H1 (cell line): ENCODE measurements at regions not wholly inside any gene's neighbourhood (a gene's known extent, or its start where the extent isn't known, plus 50 kb on each side); places are given as distances from the start of the nearest gene placed in this dataset.

Experiments used
- CTCF ChIA-PET: fragments of 300-600 bp; sonication (Branson Sonifier 250); formaldehyde crosslinking; loops from one replicate; lab custom pipeline; 2021; ENCODE audit not compliant: partially characterized antibody; lab: Charles Lee
- POLR2A ChIA-PET: fragments of 300-600 bp; sonication (Branson Sonifier 250); formaldehyde crosslinking; loops from one replicate; lab custom pipeline; 2021; ENCODE audit warnings: inconsistent platforms; ENCODE audit not compliant: partially characterized antibody; lab: Charles Lee
- DNase-seq, 2 experiments: peaks; one replicate each; pipeline versions ENCODE4 v3.0.0 to v3.0.0-alpha.2; 2010 to 2022; ENCODE audit warnings: low spot score in 2 of 2, low read depth in 1 of 2, mixed read lengths in 1 of 2
- FAIRE-seq: peaks from 2 replicates; lab custom pipeline; 2011; peaks lifted over from hg19 to GRCh38; lab: Jason Lieb, UNC
- H2AFZ ChIP-seq: 2 replicates; pipeline ENCODE4 v1.8.1; 2012; ENCODE audit warnings: low read length, inconsistent platforms
- H2AK5ac ChIP-seq: 2 replicates; pipeline ENCODE4 v1.6.1; 2013; ENCODE audit warnings: low read depth, low read length
- H2BK120ac ChIP-seq: replicated peaks from 2 replicates; pipeline ENCODE3; 2013; ENCODE audit warnings: low read depth, low read length, inconsistent platforms
- H2BK12ac ChIP-seq: 2 replicates; pipeline ENCODE4 v1.6.1; 2013; ENCODE audit warnings: low read depth, low read length
- H2BK15ac ChIP-seq: 2 replicates; pipeline ENCODE4 v1.6.1; 2013; ENCODE audit warnings: low read length
- H2BK20ac ChIP-seq: 2 replicates; pipeline ENCODE4 v1.6.1; 2013; ENCODE audit warnings: low read length
- H2BK5ac ChIP-seq: 2 replicates; pipeline ENCODE4 v1.6.1; 2013; ENCODE audit warnings: low read depth, low read length
- H3K14ac ChIP-seq: 2 replicates; pipeline ENCODE4 v1.6.1; 2013; ENCODE audit warnings: inconsistent platforms; ENCODE audit not compliant: insufficient read length
- H3K18ac ChIP-seq: 2 replicates; pipeline ENCODE4 v1.6.1; 2013; ENCODE audit warnings: low read length; ENCODE audit errors: extremely low read depth
- H3K23ac ChIP-seq: 2 replicates; pipeline ENCODE4 v1.6.1; 2013; ENCODE audit warnings: inconsistent platforms; ENCODE audit not compliant: insufficient read length
- H3K23me2 ChIP-seq: 2 replicates; pipeline ENCODE4 v1.6.1; 2013; ENCODE audit warnings: low read depth, low read length
- H3K27ac ChIP-seq: 2 replicates; pipeline ENCODE4 v1.6.1; 2011; ENCODE audit warnings: low read depth, low read length, inconsistent platforms
- H3K27me3 ChIP-seq, 4 experiments: replicated peaks in 1 of 4; 1 replicate in 1 of 4; 2 replicates in 3 of 4; pipeline versions ENCODE4 v1.6.1 to v1.8.1; 2011 to 2013; ENCODE audit warnings: low read length in 3 of 4, mild to moderate bottlenecking in 3 of 4, inconsistent platforms in 2 of 4, mixed read lengths in 2 of 4, moderate library complexity in 1 of 4; ENCODE audit not compliant: control insufficient read depth in 3 of 4, insufficient read depth in 3 of 4; ENCODE audit errors: extremely low read depth in 1 of 4
- H3K36me3 ChIP-seq, 4 experiments: 2 replicates each; pipeline versions ENCODE4 v1.6.1 to v1.8.1; 2011 to 2013; ENCODE audit warnings: mild to moderate bottlenecking in 4 of 4, low read length in 3 of 4, moderate library complexity in 2 of 4, control low read depth in 1 of 4, inconsistent platforms in 1 of 4; ENCODE audit not compliant: insufficient read depth in 4 of 4, control insufficient read depth in 2 of 4
- H3K4ac ChIP-seq: replicated peaks from 2 replicates; pipeline ENCODE3; 2013; ENCODE audit warnings: low read length, low read depth, mixed read lengths, inconsistent platforms; ENCODE audit not compliant: insufficient read length
- H3K4me1 ChIP-seq, 4 experiments: replicated peaks in 1 of 4; 1 replicate in 1 of 4; 2 replicates in 3 of 4; pipeline versions ENCODE4 v1.6.1 to v1.8.1; 2011 to 2013; ENCODE audit warnings: low read length in 3 of 4, inconsistent platforms in 2 of 4, mixed read lengths in 1 of 4; ENCODE audit not compliant: insufficient read depth in 4 of 4, control insufficient read depth in 3 of 4
- H3K4me2 ChIP-seq, 2 experiments: 2 replicates each; pipeline versions ENCODE4 v1.6.1 to v1.8.1; 2011 to 2013; ENCODE audit warnings: low read depth in 2 of 2, low read length in 2 of 2, control low read depth in 1 of 2, inconsistent platforms in 1 of 2, mild to moderate bottlenecking in 1 of 2; ENCODE audit not compliant: insufficient read depth in 1 of 2
- H3K4me3 ChIP-seq, 4 experiments: fragments of 200-600, 300-600 bp in 1 of 4; sonication (generic), shearing (Covaris generic), sonication (Bioruptor Twin) in 1 of 4; 2 replicates each; pipeline versions ENCODE4 v1.5.1 to v1.8.1; 2011 to 2016; ENCODE audit warnings: low read length in 4 of 4, low read depth in 3 of 4, control low read depth in 2 of 4, inconsistent platforms in 2 of 4, mild to moderate bottlenecking in 2 of 4, mixed read lengths in 1 of 4, moderate library complexity in 1 of 4; ENCODE audit not compliant: insufficient read depth in 2 of 4; ENCODE audit errors: extremely low read depth in 1 of 4
- H3K56ac ChIP-seq: replicated peaks from 2 replicates; pipeline ENCODE3; 2013; ENCODE audit warnings: low read depth, mild to moderate bottlenecking, mixed read lengths, low read length, inconsistent platforms; ENCODE audit not compliant: insufficient read length
- H3K79me1 ChIP-seq: 2 replicates; pipeline ENCODE4 v1.6.1; 2013; ENCODE audit warnings: low read depth, low read length, control low read depth
- H3K79me2 ChIP-seq, 2 experiments: 2 replicates each; pipeline versions ENCODE4 v1.6.1 to v1.8.1; 2012 to 2013; ENCODE audit warnings: low read length in 2 of 2, mild to moderate bottlenecking in 2 of 2, inconsistent platforms in 1 of 2; ENCODE audit not compliant: insufficient read depth in 2 of 2, control insufficient read depth in 1 of 2
- H3K9ac ChIP-seq, 4 experiments: replicated peaks in 1 of 4; 1 replicate in 1 of 4; 2 replicates in 3 of 4; pipeline versions ENCODE4 v1.6.1 to v1.8.1; 2011 to 2013; ENCODE audit warnings: low read depth in 3 of 4, low read length in 3 of 4, control low read depth in 2 of 4, mild to moderate bottlenecking in 2 of 4, moderate library complexity in 2 of 4, inconsistent platforms in 1 of 4; ENCODE audit errors: extremely low read depth in 1 of 4
- H3K9me3 ChIP-seq, 2 experiments: 2 replicates each; pipeline versions ENCODE4 v1.6.1 to v1.8.1; 2012 to 2013; ENCODE audit warnings: mild to moderate bottlenecking in 2 of 2, moderate library complexity in 2 of 2, control low read depth in 1 of 2, inconsistent platforms in 1 of 2, low read depth in 1 of 2, low read length in 1 of 2, mixed read lengths in 1 of 2; ENCODE audit not compliant: insufficient read depth in 2 of 2
- H4K20me1 ChIP-seq, 2 experiments: replicated peaks in 1 of 2; 2 replicates each; pipeline versions ENCODE3 to v1.8.1; 2011 to 2013; ENCODE audit warnings: inconsistent platforms in 2 of 2, low read length in 2 of 2, mild to moderate bottlenecking in 1 of 2; ENCODE audit not compliant: insufficient read depth in 2 of 2, control insufficient read depth in 1 of 2
- H4K5ac ChIP-seq: 2 replicates; pipeline ENCODE4 v1.6.1; 2013; ENCODE audit warnings: low read length, low read depth, mixed read lengths, inconsistent platforms; ENCODE audit not compliant: insufficient read length
- H4K8ac ChIP-seq: 2 replicates; pipeline ENCODE4 v1.8.0; 2013; ENCODE audit warnings: mild to moderate bottlenecking, moderate library complexity, low read length, inconsistent platforms; ENCODE audit not compliant: insufficient read depth; ENCODE audit errors: extremely low read depth
- H4K91ac ChIP-seq: replicated peaks from 2 replicates; pipeline ENCODE3; 2013; ENCODE audit warnings: low read length, mixed read lengths, inconsistent platforms; ENCODE audit not compliant: insufficient read length
- MAX ChIP-seq: IDR thresholded peaks from 2 replicates; pipeline ENCODE4 v1.6.1; 2012; ENCODE audit warnings: inconsistent platforms
- TAF1 ChIP-seq: IDR thresholded peaks from 2 replicates; pipeline ENCODE4 v1.6.1; 2011; ENCODE audit warnings: mild to moderate bottlenecking, low read depth, low read length
- WGBS, 2 experiments: shearing (Covaris generic) in 1 of 2; methylation state at CpG; one replicate each; pipeline versions ENCODE4 v1.1.6 to v1.1.7; 2013 to 2015; ENCODE audit warnings: low lambda C conversion rate in 2 of 2, mixed read lengths in 2 of 2, inconsistent platforms in 1 of 2, low coverage in 1 of 2, missing lambda C conversion rate in 1 of 2; ENCODE audit not compliant: insufficient replicate concordance in 2 of 2, insufficient coverage in 1 of 2, insufficient read length in 1 of 2; ENCODE audit errors: extremely low coverage in 1 of 2, missing lambda C conversion rate in 1 of 2; 5-methylcytosine and 5-hydroxymethylcytosine counted together

DNA sequence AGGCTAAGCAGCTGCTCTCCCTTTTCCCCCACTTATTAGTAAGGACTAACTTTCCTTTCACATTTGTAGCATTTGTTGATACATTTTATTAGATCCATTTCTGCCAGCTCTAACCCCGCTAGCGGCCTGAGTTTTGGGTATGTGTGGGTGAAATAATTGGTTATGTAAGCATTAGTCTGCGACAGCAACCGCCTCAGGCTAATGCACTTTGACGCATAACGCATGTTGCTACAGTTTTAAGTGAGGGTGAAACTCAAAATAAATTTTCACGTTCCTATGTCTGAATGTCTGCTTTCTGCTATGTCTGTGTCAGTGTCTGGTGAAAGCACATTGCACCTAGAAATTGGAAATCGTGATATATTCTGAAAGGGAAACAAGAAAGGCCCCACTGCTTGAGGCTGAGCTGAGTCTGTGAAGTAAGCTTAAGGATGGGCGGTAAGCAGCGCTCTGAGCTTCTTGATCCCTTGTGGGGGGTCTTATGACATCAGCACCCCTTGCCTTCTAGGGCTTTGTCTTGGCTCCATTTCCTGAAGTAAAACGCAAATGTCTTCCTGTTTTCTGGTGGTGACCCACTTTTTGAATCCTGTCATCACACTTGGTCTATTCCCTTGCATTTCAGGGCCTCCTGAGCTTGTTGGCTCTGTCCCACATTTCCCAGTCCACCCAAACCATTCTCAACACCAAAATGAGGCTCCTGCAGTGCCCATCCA is 648.3 kb upstream of the ARGLU1 start:
- no peaks in the 10 kb centered on the region for H3K36me3 ChIP-seq
- FAIRE-seq (no peak), DNase-seq (no peak)
- H3K23ac ChIP-seq, result no peak overlapping the region
- H3K9ac ChIP-seq, result no peak overlapping the region
- H3K4me3 ChIP-seq, result no peak overlapping the region
- no peak overlapping the region for H3K18ac ChIP-seq
- no peak overlapping the region for H2BK12ac ChIP-seq
- no peak overlapping the region for H2AK5ac ChIP-seq
- H3K4me1 ChIP-seq, result peaks cover 0 to 3% (median under 1%) of the 10 kb centered on the region in 4 experiments; a peak in 2 of 7 replicates
- no peaks in the 10 kb centered on the region for H3K27me3 ChIP-seq
- H3K9me3 ChIP-seq, result no peaks in the 10 kb centered on the region
- no peak overlapping the region for H2BK15ac ChIP-seq
- TF ChIP-seq MAX (no peak), TAF1 (no peak)
- no peak overlapping the region for H2BK20ac ChIP-seq
- ChIA-PET CTCF (interaction anchor here (0.9 to 4.7 kb wide), 6 partner anchors 9 to 433 kb away, joined by 3 to 33 read pairs (median 3); no protein-coding TSS in a partner anchor), POLR2A (no interaction called here)
- H4K8ac ChIP-seq, result no peak overlapping the region
- no peak overlapping the region for H2AFZ ChIP-seq
- no peak overlapping the region for H3K56ac ChIP-seq
- H3K14ac ChIP-seq, result no peak overlapping the region
- H3K4ac ChIP-seq, result no peak overlapping the region
- H2BK120ac ChIP-seq, result no peak overlapping the region
- H3K79me1 ChIP-seq, result no peaks in the 10 kb centered on the region
- H4K20me1 ChIP-seq, result no peaks in the 10 kb centered on the region
- no peak overlapping the region for H4K5ac ChIP-seq
- H3K79me2 ChIP-seq, result no peaks in the 10 kb centered on the region
- H3K23me2 ChIP-seq, result no peaks in the 10 kb centered on the region
- no peak overlapping the region for H3K27ac ChIP-seq
- no peak overlapping the region for H2BK5ac ChIP-seq
- 86% methylated on average over 11 of the region's 11 CpGs; no CpG with 5 or more reads in 1 of the 2 experiments for WGBS, 2 experiments
- no peak overlapping the region for H3K4me2 ChIP-seq
- no peak overlapping the region for H4K91ac ChIP-seq
